ENCODE measurements at regions not wholly inside any gene's neighbourhood (a gene's known extent, or its start where the extent isn't known, plus 50 kb on each side); places are given as distances from the start of the nearest gene placed in this dataset.

- no peak for TF ChIP-seq SP1 (IDR thresholded peaks at IDR 0.05; ENCODE audit: low read depth)
- TF ChIP-seq, protein P1, sequence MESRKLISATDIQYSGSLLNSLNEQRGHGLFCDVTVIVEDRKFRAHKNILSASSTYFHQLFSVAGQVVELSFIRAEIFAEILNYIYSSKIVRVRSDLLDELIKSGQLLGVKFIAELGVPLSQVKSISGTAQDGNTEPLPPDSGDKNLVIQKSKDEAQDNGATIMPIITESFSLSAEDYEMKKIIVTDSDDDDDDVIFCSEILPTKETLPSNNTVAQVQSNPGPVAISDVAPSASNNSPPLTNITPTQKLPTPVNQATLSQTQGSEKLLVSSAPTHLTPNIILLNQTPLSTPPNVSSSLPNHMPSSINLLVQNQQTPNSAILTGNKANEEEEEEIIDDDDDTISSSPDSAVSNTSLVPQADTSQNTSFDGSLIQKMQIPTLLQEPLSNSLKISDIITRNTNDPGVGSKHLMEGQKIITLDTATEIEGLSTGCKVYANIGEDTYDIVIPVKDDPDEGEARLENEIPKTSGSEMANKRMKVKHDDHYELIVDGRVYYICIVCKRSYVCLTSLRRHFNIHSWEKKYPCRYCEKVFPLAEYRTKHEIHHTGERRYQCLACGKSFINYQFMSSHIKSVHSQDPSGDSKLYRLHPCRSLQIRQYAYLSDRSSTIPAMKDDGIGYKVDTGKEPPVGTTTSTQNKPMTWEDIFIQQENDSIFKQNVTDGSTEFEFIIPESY (IDR thresholded peaks at IDR 0.05; ENCODE audit: extremely low read depth, insufficient replicate concordance, low read length), result no peak
- TF ChIP-seq CEBPB (IDR thresholded peaks at IDR 0.05; ENCODE audit: low read depth), result no peak
- TF ChIP-seq POLR2AphosphoS5 (IDR thresholded peaks at IDR 0.05; ENCODE audit: low read depth, low read length), result no peak
- TF ChIP-seq, protein P2, sequence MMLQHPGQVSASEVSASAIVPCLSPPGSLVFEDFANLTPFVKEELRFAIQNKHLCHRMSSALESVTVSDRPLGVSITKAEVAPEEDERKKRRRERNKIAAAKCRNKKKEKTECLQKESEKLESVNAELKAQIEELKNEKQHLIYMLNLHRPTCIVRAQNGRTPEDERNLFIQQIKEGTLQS (IDR thresholded peaks at IDR 0.05), result no peak
- TF ChIP-seq EZH2 (IDR thresholded peaks at IDR 0.05), result no peak
- no peak overlapping the region for H3K4me3 ChIP-seq (replicated peaks in 1 of 2; ENCODE audit: low read depth in 1 of 2, low read length in 2 of 2)
- POLR2A ChIA-PET, result no interaction called here
- no peaks in the 10 kb centered on the region for H4K20me1 ChIP-seq (ENCODE audit: insufficient read depth)
- DNase-seq (ENCODE audit: low read depth, low spot score) (no peak), ATAC-seq (no peak)
- H2AFZ ChIP-seq (ENCODE audit: low read depth, low read length, poor library complexity, severe bottlenecking), result no peak overlapping the region
- BruUV-seq (replicated peaks), result no TSS peak
- no peaks in the 10 kb centered on the region for H3K27me3 ChIP-seq (ENCODE audit: insufficient read depth, low read length)
- H3K9me2 ChIP-seq (ENCODE audit: insufficient read depth), result no peaks in the 10 kb centered on the region
- no peak overlapping the region for H3K4me2 ChIP-seq (ENCODE audit: low read length)
- H3K9me3 ChIP-seq (ENCODE audit: control insufficient read depth in 1 of 2, insufficient read depth in 1 of 2, low read depth in 1 of 2, low read length in 2 of 2), result no peaks in the 10 kb centered on the region
- RAD21 ChIA-PET (ENCODE audit: low non-redundant PET in 1 of 2, low total read pairs in 2 of 2, uncharacterized antibody in 2 of 2, unreplicated experiment in 2 of 2), result no interaction called here
- no peak overlapping the region for H3K27ac ChIP-seq (ENCODE audit: low read depth, low read length)
- H3K9ac ChIP-seq (ENCODE audit: low read length), result no peak overlapping the region
- CTCF ChIA-PET, result no interaction called here
- no peaks in the 10 kb centered on the region for H3K36me3 ChIP-seq (ENCODE audit: control insufficient read depth in 1 of 2, insufficient read depth in 2 of 2, low read length in 2 of 2)
- H3K4me1 ChIP-seq (ENCODE audit: control insufficient read depth in 1 of 2, insufficient read depth in 2 of 2, low read length in 2 of 2), result peaks cover 4 to 6% of the 10 kb centered on the region in 2 experiments; a peak in 1 of 4 replicates
- H3K79me2 ChIP-seq (ENCODE audit: insufficient read depth, low read length), result no peaks in the 10 kb centered on the region
- intact Hi-C loops (cut with micrococcal nuclease), result no loop called here
These were observed 253.5 kb downstream of the BAMBI start for GRCh38 chr10:28930514-28931495.

All from HCT116 (cell line).